SU-DHL-6 (cell line): ENCODE measurements at regions not wholly inside any gene's neighbourhood (a gene's known extent, or its start where the extent isn't known, plus 50 kb on each side); places are given as distances from the start of the nearest gene placed in this dataset.

Experiments
- H2AFZ ChIP-seq: fragments of 200-600 bp; sonication (generic); 2 replicates; pipeline ENCODE4 v1.6.1; 2014; ENCODE audit warnings: low read depth, mild to moderate bottlenecking, moderate library complexity, mixed read lengths, antibody characterized with exemption, low read length; ENCODE audit not compliant: severe bottlenecking
- H3F3A ChIP-seq: fragments of 200-600 bp; shearing (Covaris generic); 2 replicates; pipeline ENCODE4 v1.6.0; 2016; ENCODE audit warnings: antibody characterized with exemption, mild to moderate bottlenecking; ENCODE audit not compliant: insufficient read depth
- H3K27ac ChIP-seq: fragments of 200-600 bp; sonication (generic); 2 replicates; pipeline ENCODE4 v1.5.1; 2016; ENCODE audit warnings: low read depth, mild to moderate bottlenecking, low read length, moderate library complexity, mixed read lengths
- H3K27me3 ChIP-seq: fragments of 200-600 bp; sonication (generic), shearing (Covaris generic); 2 replicates; pipeline ENCODE4 v1.6.0; 2014; ENCODE audit warnings: mild to moderate bottlenecking, low read length
- H3K36me3 ChIP-seq: fragments of 200-600 bp; sonication (generic); 2 replicates; pipeline ENCODE4 v1.6.1; 2014; ENCODE audit warnings: mild to moderate bottlenecking, low read length, mixed read lengths
- H3K4me2 ChIP-seq: fragments of 300-600, 200-600 bp; shearing (Covaris generic), sonication (generic); 2 replicates; pipeline ENCODE4 v1.6.0; 2014; ENCODE audit warnings: low read length, low read depth, mild to moderate bottlenecking; ENCODE audit not compliant: poor library complexity, severe bottlenecking
- H3K4me3 ChIP-seq: fragments of 200-600 bp; sonication (generic); 2 replicates; pipeline ENCODE4 v1.5.1; 2014; ENCODE audit warnings: antibody characterized with exemption, low read length, mild to moderate bottlenecking, mixed read lengths; ENCODE audit not compliant: insufficient read depth, poor library complexity, severe bottlenecking
- H3K79me2 ChIP-seq: fragments of 200-600 bp; sonication (generic); 2 replicates; pipeline ENCODE4 v1.6.1; 2014; ENCODE audit warnings: mild to moderate bottlenecking, low read length, moderate library complexity; ENCODE audit not compliant: insufficient read depth
- H3K9ac ChIP-seq: fragments of 200-600 bp; sonication (generic); 2 replicates; pipeline ENCODE4 v1.7.0; 2014; ENCODE audit warnings: mild to moderate bottlenecking, low read length
- H3K9me2 ChIP-seq: fragments of 200-600 bp; sonication (generic); replicated peaks from 2 replicates; pipeline ENCODE4 v1.6.1; 2014; ENCODE audit warnings: low read length; ENCODE audit not compliant: insufficient read depth
- H3K9me3 ChIP-seq: fragments of 200-600 bp; sonication (generic); 2 replicates; pipeline ENCODE4 v1.6.1; 2014; ENCODE audit warnings: low read length, mixed read lengths; ENCODE audit not compliant: insufficient read depth
- H4K20me1 ChIP-seq: fragments of 200-600 bp; sonication (generic); 2 replicates; pipeline ENCODE4 v1.6.1; 2014; ENCODE audit warnings: low read depth, mild to moderate bottlenecking, antibody characterized with exemption, low read length, moderate library complexity, mixed read lengths
- EZH2phosphoT487 ChIP-seq: fragments of 200-600 bp; sonication (generic), shearing (Covaris generic); conservative IDR thresholded peaks from 2 replicates; pipeline ENCODE4 v1.6.1; 2018; ENCODE audit warnings: mild to moderate bottlenecking, antibody characterized with exemption, low read length, moderate library complexity, mixed read lengths
- TF ChIP-seq, protein P1 (sequence below): fragments of 200-600 bp; sonication (generic); IDR thresholded peaks from one replicate; pipeline ENCODE4 v1.5.1; 2017; ENCODE audit warnings: antibody characterized with exemption, mild to moderate bottlenecking, low read length, moderate library complexity; ENCODE audit not compliant: insufficient read depth, poor library complexity, severe bottlenecking

GRCh38 chr17:419073-419735, 66.6 kb upstream of the RPH3AL start:
- H3K27me3 ChIP-seq, result no peaks in the 10 kb centered on the region
- H3K79me2 ChIP-seq, result no peaks in the 10 kb centered on the region
- no peak overlapping the region for H3K4me3 ChIP-seq
- H3K9ac ChIP-seq, result no peak overlapping the region
- no peaks in the 10 kb centered on the region for H3K36me3 ChIP-seq
- TF ChIP-seq, protein P1, sequence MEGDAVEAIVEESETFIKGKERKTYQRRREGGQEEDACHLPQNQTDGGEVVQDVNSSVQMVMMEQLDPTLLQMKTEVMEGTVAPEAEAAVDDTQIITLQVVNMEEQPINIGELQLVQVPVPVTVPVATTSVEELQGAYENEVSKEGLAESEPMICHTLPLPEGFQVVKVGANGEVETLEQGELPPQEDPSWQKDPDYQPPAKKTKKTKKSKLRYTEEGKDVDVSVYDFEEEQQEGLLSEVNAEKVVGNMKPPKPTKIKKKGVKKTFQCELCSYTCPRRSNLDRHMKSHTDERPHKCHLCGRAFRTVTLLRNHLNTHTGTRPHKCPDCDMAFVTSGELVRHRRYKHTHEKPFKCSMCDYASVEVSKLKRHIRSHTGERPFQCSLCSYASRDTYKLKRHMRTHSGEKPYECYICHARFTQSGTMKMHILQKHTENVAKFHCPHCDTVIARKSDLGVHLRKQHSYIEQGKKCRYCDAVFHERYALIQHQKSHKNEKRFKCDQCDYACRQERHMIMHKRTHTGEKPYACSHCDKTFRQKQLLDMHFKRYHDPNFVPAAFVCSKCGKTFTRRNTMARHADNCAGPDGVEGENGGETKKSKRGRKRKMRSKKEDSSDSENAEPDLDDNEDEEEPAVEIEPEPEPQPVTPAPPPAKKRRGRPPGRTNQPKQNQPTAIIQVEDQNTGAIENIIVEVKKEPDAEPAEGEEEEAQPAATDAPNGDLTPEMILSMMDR, result no peak
- TF ChIP-seq EZH2phosphoT487, result no peak
- no peak overlapping the region for H3K4me2 ChIP-seq
- no peaks in the 10 kb centered on the region for H3K9me3 ChIP-seq
- H4K20me1 ChIP-seq, result no peaks in the 10 kb centered on the region
- no peaks in the 10 kb centered on the region for H3F3A ChIP-seq
- H3K27ac ChIP-seq, result no peak overlapping the region
- no peaks in the 10 kb centered on the region for H3K9me2 ChIP-seq
- no peak overlapping the region for H2AFZ ChIP-seq

DNA sequence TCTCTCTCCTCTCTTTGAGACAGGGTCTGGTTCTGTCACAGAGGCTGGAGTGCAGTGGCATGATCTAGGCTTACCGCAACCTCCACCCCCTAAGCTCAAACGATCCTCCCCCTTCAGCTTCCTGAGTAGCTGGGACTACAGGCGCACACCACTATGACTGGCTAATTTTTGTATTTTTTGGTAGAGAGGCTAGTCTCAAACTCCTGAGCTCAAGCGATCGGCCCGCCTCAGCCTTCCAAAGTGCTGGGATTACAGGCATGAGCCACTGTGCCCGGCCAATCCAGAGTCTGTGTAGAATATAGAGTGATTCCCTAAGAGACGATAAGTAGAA, 65.8 kb upstream of the RPH3AL start:
- no peak overlapping the region for H3K4me2 ChIP-seq
- no peaks in the 10 kb centered on the region for H3K27me3 ChIP-seq
- no peak overlapping the region for H3K9ac ChIP-seq
- no peak overlapping the region for H3K4me3 ChIP-seq
- TF ChIP-seq, protein P1, result no peak
- no peak for TF ChIP-seq EZH2phosphoT487
- no peaks in the 10 kb centered on the region for H4K20me1 ChIP-seq
- no peak overlapping the region for H2AFZ ChIP-seq
- H3K9me3 ChIP-seq, result no peaks in the 10 kb centered on the region
- H3K27ac ChIP-seq, result no peak overlapping the region
- H3K79me2 ChIP-seq, result no peaks in the 10 kb centered on the region
- no peaks in the 10 kb centered on the region for H3K9me2 ChIP-seq
- no peaks in the 10 kb centered on the region for H3F3A ChIP-seq
- no peaks in the 10 kb centered on the region for H3K36me3 ChIP-seq

DNA sequence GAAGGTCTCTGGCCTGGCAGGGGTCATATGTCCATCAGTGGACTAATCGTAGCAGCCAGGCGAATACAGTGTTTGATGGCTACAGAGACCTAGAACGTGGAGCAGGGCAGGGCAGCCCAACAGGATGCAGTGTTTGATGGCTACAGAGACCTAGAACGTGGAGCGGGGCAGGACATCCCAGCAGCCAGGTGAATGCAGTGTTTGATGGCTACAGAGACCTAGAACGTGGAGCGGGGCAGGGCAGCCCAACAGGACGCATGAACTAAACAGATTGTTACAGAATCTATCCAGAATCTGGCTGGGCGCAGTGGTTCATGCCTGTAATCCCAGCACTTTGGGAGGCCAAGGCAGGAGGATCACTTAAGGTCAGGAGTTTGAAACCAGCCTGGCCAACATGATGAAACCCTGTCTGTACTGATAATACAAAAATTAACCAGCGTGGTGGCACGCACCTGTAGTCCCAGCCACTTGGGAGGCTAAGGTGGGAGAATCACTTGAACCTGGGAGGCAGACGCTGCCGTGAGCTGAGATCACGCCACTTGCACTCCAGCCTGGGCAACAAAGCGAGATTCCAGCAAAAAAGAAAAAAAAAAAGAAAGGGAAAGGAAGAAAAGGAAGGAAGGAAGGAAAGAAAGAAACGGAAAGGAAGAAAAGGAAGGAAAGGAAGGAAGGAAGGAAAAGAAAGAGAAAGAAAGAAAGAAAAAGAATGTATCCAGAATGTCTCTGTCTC, 65.2 kb upstream of the RPH3AL start:
- Histone ChIP-seq H3K4me2 (no peak overlapping the region), H3K9me2 (no peaks in the 10 kb centered on the region), H2AFZ (no peak overlapping the region), H3K27me3 (no peaks in the 10 kb centered on the region), H4K20me1 (no peaks in the 10 kb centered on the region), H3K36me3 (no peaks in the 10 kb centered on the region), H3K4me3 (no peak overlapping the region), H3F3A (no peaks in the 10 kb centered on the region), H3K79me2 (no peaks in the 10 kb centered on the region), H3K9ac (no peak overlapping the region), H3K27ac (no peak overlapping the region), H3K9me3 (no peaks in the 10 kb centered on the region)
- no peak for TF ChIP-seq EZH2phosphoT487
- TF ChIP-seq, protein P1, result no peak
